Spleen (tissue), 11 donors: ENCODE measurements at regions not wholly inside any gene's neighbourhood (a gene's known extent, or its start where the extent isn't known, plus 50 kb on each side); places are given as distances from the start of the nearest gene placed in this dataset.

Experiments used
- DNase-seq: peaks from one replicate; pipeline ENCODE4 v3.0.0-alpha.2; 2020
- H3K27ac ChIP-seq, 8 donors: fragments of 200-600 bp; sonication (generic) in 7 of 8; 1 replicate in 4 of 8; 2 replicates in 4 of 8; pipeline versions ENCODE4 v1.5.0 to v1.8.0; 2016 to 2021; ENCODE audit warnings: inconsistent platforms in 4 of 8, mild to moderate bottlenecking in 4 of 8, moderate library complexity in 1 of 8
- H3K27me3 ChIP-seq, 7 donors: fragments of 200-600 bp; sonication (generic) in 6 of 7; replicated peaks in 1 of 7; 1 replicate in 4 of 7; 2 replicates in 3 of 7; pipeline versions ENCODE4 v1.5.0 to v1.8.0; 2016 to 2021; ENCODE audit warnings: inconsistent platforms in 3 of 7, mild to moderate bottlenecking in 1 of 7
- H3K36me3 ChIP-seq, 6 donors: fragments of 200-600 bp; sonication (generic) in 5 of 6; 1 replicate in 4 of 6; 2 replicates in 2 of 6; pipeline versions ENCODE4 v1.5.0 to v1.8.0; 2016 to 2021; ENCODE audit warnings: inconsistent platforms in 2 of 6
- H3K4me1 ChIP-seq, 6 donors: fragments of 200-600 bp; sonication (generic) in 5 of 6; 1 replicate in 3 of 6; 2 replicates in 3 of 6; pipeline versions ENCODE4 v1.5.0 to v1.8.0; 2016 to 2021; ENCODE audit warnings: inconsistent platforms in 3 of 6
- H3K4me3 ChIP-seq, 8 donors: fragments of 200-600 bp; sonication (generic) in 7 of 8; 1 replicate in 4 of 8; 2 replicates in 4 of 8; pipeline versions ENCODE4 v1.5.0 to v1.8.0; 2016 to 2021; ENCODE audit warnings: inconsistent platforms in 4 of 8, mild to moderate bottlenecking in 4 of 8, moderate library complexity in 2 of 8
- H3K9me3 ChIP-seq, 8 donors: fragments of 200-600 bp; sonication (generic) in 7 of 8; 1 replicate in 4 of 8; 2 replicates in 4 of 8; pipeline versions ENCODE4 v1.5.0 to v1.8.0; 2016 to 2021; ENCODE audit warnings: inconsistent platforms in 4 of 8
- CTCF ChIP-seq, 11 experiments: fragments of 200-600 bp in 7 of 11; fragments of 450-650 bp in 4 of 11; sonication (generic) in 4 of 11; IDR thresholded peaks in 8 of 11; conservative IDR thresholded peaks in 3 of 11; 1 replicate in 7 of 11; 2 replicates in 4 of 11; pipeline versions ENCODE4 v1.4.0 to v1.8.0; 2016 to 2021; ENCODE audit warnings: antibody characterized with exemption in 11 of 11, inconsistent platforms in 4 of 11, mild to moderate bottlenecking in 1 of 11
- POLR2A ChIP-seq, 3 donors: fragments of 450-650 bp; IDR thresholded peaks; one replicate each; pipeline ENCODE4 v1.5.1; 2017; ENCODE audit warnings: antibody characterized with exemption in 3 of 3, mild to moderate bottlenecking in 1 of 3
- POLR2AphosphoS5 ChIP-seq, 3 donors: sonication (generic); formaldehyde crosslinking; IDR thresholded peaks; one replicate each; pipeline ENCODE4 v1.5.1; 2017; ENCODE audit warnings: antibody characterized with exemption in 3 of 3
- WGBS, 5 donors: extraction: QIAGEN DNeasy Blood & Tissue Kit in 3 of 5; methylation state at CpG; one replicate each; pipeline versions ENCODE4 v1.1.5 to v1.1.7; 2013 to 2018; 5-methylcytosine and 5-hydroxymethylcytosine counted together
- intact Hi-C: fragments of 100-400 bp; cut with DNase I; formaldehyde crosslinking; loops from one replicate; pipeline ENCODE4 v1.15.0; 2023; ENCODE audit warnings: low total_unique reads
- donor health status: healthy with polysubstance abuse.
- donor health status: DM: no; HTN: no; CAD: no; lungs with moderate emphysema.
- donor health status: DM: no; HTN: no; CAD: no.
- donor health status: Bipolar disorder and iron deficiency.
- donor health status: healthy.
- donor health status: DM: no; HTN: no; CAD: no.
- donor health status: DM: yes; HTN: yes; CAD: no.

GRCh38 chr5:40041452-40041851, 616.7 kb upstream of the DAB2 start:
- Histone ChIP-seq H3K36me3 (no peaks in the 10 kb centered on the region), H3K4me3 (no peak overlapping the region), H3K27me3 (no peaks in the 10 kb centered on the region), H3K9me3 (no peaks in the 10 kb centered on the region), H3K4me1 (peaks cover 0 to 8% (median 0%) of the 10 kb centered on the region in 6 donors), H3K27ac (no peak overlapping the region)
- intact Hi-C loops = no loop called here
- 90 to 98% (median 95%) methylated on average over 1 of the region's 1 CpG for WGBS, 5 donors
- DNase-seq = no peak
- TF ChIP-seq POLR2AphosphoS5 (IDR thresholded peaks at IDR 0.05) (no peak), CTCF (IDR thresholded peaks at IDR 0.05 in 8 of 11, conservative IDR thresholded peaks at IDR 0.05 in 3 of 11) (no peak), POLR2A (IDR thresholded peaks at IDR 0.05) (no peak)

GRCh38 chr5:40037713-40038112, 612.9 kb upstream of the DAB2 start:
- H3K4me3 ChIP-seq = no peak overlapping the region
- 89 to 98% (median 92%) methylated on average over 2 of the region's 2 CpGs for WGBS, 5 donors
- TF ChIP-seq CTCF (IDR thresholded peaks at IDR 0.05 in 8 of 11, conservative IDR thresholded peaks at IDR 0.05 in 3 of 11) (no peak), POLR2AphosphoS5 (IDR thresholded peaks at IDR 0.05) (no peak), POLR2A (IDR thresholded peaks at IDR 0.05) (no peak)
- no peaks in the 10 kb centered on the region for H3K9me3 ChIP-seq
- no peak for DNase-seq
- H3K4me1 ChIP-seq = peaks cover 0 to 4% (median 0%) of the 10 kb centered on the region in 6 donors
- intact Hi-C loops = no loop called here
- H3K36me3 ChIP-seq = no peaks in the 10 kb centered on the region
- no peaks in the 10 kb centered on the region for H3K27me3 ChIP-seq
- H3K27ac ChIP-seq = no peak overlapping the region

- Histone ChIP-seq H3K27ac (peak overlapping the region in 4 of 8 donors; percentile 69 to 81 (median 74)), H3K4me1 (peaks cover 0 to 4% (median 0%) of the 10 kb centered on the region in 6 donors), H3K9me3 (no peaks in the 10 kb centered on the region), H3K27me3 (no peaks in the 10 kb centered on the region), H3K4me3 (no peak overlapping the region), H3K36me3 (no peaks in the 10 kb centered on the region)
- TF ChIP-seq CTCF (IDR thresholded peaks at IDR 0.05 in 8 of 11, conservative IDR thresholded peaks at IDR 0.05 in 3 of 11) (no peak), POLR2AphosphoS5 (IDR thresholded peaks at IDR 0.05) (no peak), POLR2A (IDR thresholded peaks at IDR 0.05) (no peak)
- 83 to 94% (median 89%) methylated on average over 2 of the region's 2 CpGs for WGBS, 5 donors
- intact Hi-C loops = no loop called here
- DNase-seq = no peak
These were observed 609.7 kb upstream of the DAB2 start for GRCh38 chr5:40034441-40034840.

- H3K4me1 ChIP-seq = peaks cover 0 to 4% (median 0%) of the 10 kb centered on the region in 6 donors
- TF ChIP-seq POLR2AphosphoS5 (IDR thresholded peaks at IDR 0.05) (peak in 1 of 3 donors; percentile 86), CTCF (IDR thresholded peaks at IDR 0.05 in 8 of 11, conservative IDR thresholded peaks at IDR 0.05 in 3 of 11) (no peak), POLR2A (IDR thresholded peaks at IDR 0.05) (peak in 1 of 3 donors; percentile 49)
- WGBS, 5 donors = 46 to 67% (median 58%) methylated on average over 3 of the region's 3 CpGs
- H3K27me3 ChIP-seq = no peaks in the 10 kb centered on the region
- H3K36me3 ChIP-seq = no peaks in the 10 kb centered on the region
- no peaks in the 10 kb centered on the region for H3K9me3 ChIP-seq
- peak; percentile 76 for DNase-seq
- H3K27ac ChIP-seq = peak overlapping the region in 7 of 8 donors; percentile 30 to 81 (median 69)
- intact Hi-C loops = no loop called here
- no peak overlapping the region for H3K4me3 ChIP-seq
These were observed 608.6 kb upstream of the DAB2 start for GRCh38 chr5:40033411-40033810.
